HEK293 (cell line): ENCODE measurements at regions not wholly inside any gene's neighbourhood (a gene's known extent, or its start where the extent isn't known, plus 50 kb on each side); places are given as distances from the start of the nearest gene placed in this dataset.

ENCODE experiments used
- CTCF ChIA-PET: fragments of 350-600 bp; formaldehyde crosslinking; extraction: SDS; loops from one replicate; lab custom pipeline; 2021; ENCODE audit warnings: antibody characterized with exemption; lab: Yijun Ruan, JAX
- POLR2A ChIA-PET: fragments of 300-600 bp; formaldehyde crosslinking; extraction: SDS; loops from one replicate; lab custom pipeline; 2020; ENCODE audit warnings: antibody characterized with exemption, inconsistent platforms; lab: Yijun Ruan, JAX
- H3K27ac ChIP-seq: fragments of 200-500 bp; sonication (Bioruptor generic); 2 replicates; pipeline ENCODE4 v1.5.1; 2014; ENCODE audit warnings: low read depth, low read length, control low read depth, inconsistent platforms; ENCODE audit errors: extremely low read depth
- H3K36me3 ChIP-seq, 2 experiments: fragments of 200-500 bp in 1 of 2; sonication (Bioruptor generic) in 1 of 2; 1 replicate in 1 of 2; 2 replicates in 1 of 2; pipeline ENCODE4 v1.5.1; 2014 to 2017; ENCODE audit warnings: inconsistent platforms in 2 of 2, low read length in 2 of 2; ENCODE audit not compliant: control insufficient read depth in 2 of 2, insufficient read depth in 1 of 2
- H3K4me1 ChIP-seq: fragments of 200-500 bp; sonication (Bioruptor generic); 2 replicates; pipeline ENCODE4 v1.5.1; 2014; ENCODE audit warnings: mild to moderate bottlenecking, low read length, inconsistent platforms; ENCODE audit not compliant: control insufficient read depth, insufficient read depth
- H3K4me3 ChIP-seq: 2 replicates; pipeline ENCODE4 v1.5.1; 2011; ENCODE audit warnings: low read depth, mild to moderate bottlenecking, control low read depth, low read length, moderate library complexity
- H3K9me3 ChIP-seq: fragments of 200-500 bp; sonication (Bioruptor generic); 2 replicates; pipeline ENCODE4 v1.5.1; 2014; ENCODE audit warnings: low read depth, low read length, inconsistent platforms; ENCODE audit not compliant: control insufficient read depth, insufficient read depth
- ATF2 ChIP-seq: fragments of 450-650 bp; formaldehyde crosslinking; IDR thresholded peaks from 2 replicates; pipeline ENCODE4 v1.5.1; 2016; ENCODE audit warnings: missing biosample characterization, missing genetic modification characterization, low read depth
- BCL11A ChIP-seq: fragments of 450-650 bp; formaldehyde crosslinking; IDR thresholded peaks from 2 replicates; pipeline ENCODE4 v1.5.1; 2016; ENCODE audit warnings: low read depth, missing biosample characterization, missing genetic modification characterization
- ELK4 ChIP-seq: IDR thresholded peaks from 2 replicates; pipeline ENCODE4 v1.6.1; 2011; ENCODE audit warnings: mild to moderate bottlenecking, low read depth, low read length, borderline replicate concordance
- IKZF3 ChIP-seq: fragments of 450-650 bp; IDR thresholded peaks from 2 replicates; pipeline ENCODE4 v1.5.0; 2018; ENCODE audit warnings: missing biosample characterization, mild to moderate bottlenecking, missing genetic modification characterization, moderate library complexity
- PRDM6 ChIP-seq: fragments of 450-650 bp; formaldehyde crosslinking; IDR thresholded peaks from 2 replicates; pipeline ENCODE4 v1.5.1; 2017; ENCODE audit warnings: missing biosample characterization, missing genetic modification characterization
- RBAK ChIP-seq: fragments of 450-650 bp; formaldehyde crosslinking; IDR thresholded peaks from 2 replicates; pipeline ENCODE4 v1.5.1; 2016; ENCODE audit warnings: missing biosample characterization, missing genetic modification characterization
- SALL2 ChIP-seq: fragments of 450-650 bp; formaldehyde crosslinking; IDR thresholded peaks from 2 replicates; pipeline ENCODE4 v1.5.0; 2017; ENCODE audit warnings: missing biosample characterization, mild to moderate bottlenecking, missing genetic modification characterization, borderline replicate concordance
- SP2 ChIP-seq: fragments of 450-650 bp; formaldehyde crosslinking; IDR thresholded peaks from 2 replicates; pipeline ENCODE4 v1.5.1; 2016; ENCODE audit warnings: missing biosample characterization, missing genetic modification characterization
- ZNF112 ChIP-seq: fragments of 450-650 bp; formaldehyde crosslinking; IDR thresholded peaks from 2 replicates; pipeline ENCODE4 v1.5.0; 2017; ENCODE audit warnings: missing biosample characterization, missing genetic modification characterization
- ZNF132 ChIP-seq: fragments of 450-650 bp; formaldehyde crosslinking; IDR thresholded peaks from 2 replicates; pipeline ENCODE4 v1.5.1; 2017; ENCODE audit warnings: missing biosample characterization, missing genetic modification characterization, borderline replicate concordance
- ZNF211 ChIP-seq: fragments of 450-650 bp; formaldehyde crosslinking; IDR thresholded peaks from 2 replicates; pipeline ENCODE4 v1.5.1; 2016; ENCODE audit warnings: low read depth, missing biosample characterization, missing genetic modification characterization
- ZNF248 ChIP-seq: fragments of 450-650 bp; formaldehyde crosslinking; IDR thresholded peaks from 2 replicates; pipeline ENCODE4 v1.5.1; 2017; ENCODE audit warnings: missing biosample characterization, missing genetic modification characterization
- ZNF292 ChIP-seq: fragments of 450-650 bp; formaldehyde crosslinking; IDR thresholded peaks from 2 replicates; pipeline ENCODE4 v1.5.1; 2016; ENCODE audit warnings: low read depth, missing biosample characterization, missing genetic modification characterization, borderline replicate concordance
- ZNF324 ChIP-seq: fragments of 450-650 bp; formaldehyde crosslinking; IDR thresholded peaks from 2 replicates; pipeline ENCODE4 v1.5.1; 2016; ENCODE audit warnings: missing biosample characterization, missing genetic modification characterization
- ZNF37A ChIP-seq: fragments of 450-650 bp; IDR thresholded peaks from 2 replicates; pipeline ENCODE4 v1.5.1; 2018; ENCODE audit warnings: missing biosample characterization, missing genetic modification characterization
- ZNF423 ChIP-seq: fragments of 450-650 bp; formaldehyde crosslinking; IDR thresholded peaks from 2 replicates; pipeline ENCODE4 v1.5.1; 2016; ENCODE audit warnings: missing biosample characterization, missing genetic modification characterization
- ZNF548 ChIP-seq: fragments of 450-650 bp; formaldehyde crosslinking; IDR thresholded peaks from 2 replicates; pipeline ENCODE4 v1.5.1; 2016; ENCODE audit warnings: missing biosample characterization, missing genetic modification characterization
- ZNF639 ChIP-seq: fragments of 450-650 bp; formaldehyde crosslinking; IDR thresholded peaks from 2 replicates; pipeline ENCODE4 v1.5.1; 2016; ENCODE audit warnings: missing biosample characterization, missing genetic modification characterization
- ZNF645 ChIP-seq: fragments of 450-650 bp; formaldehyde crosslinking; IDR thresholded peaks from 2 replicates; pipeline ENCODE4; 2016; ENCODE audit warnings: missing biosample characterization, missing genetic modification characterization
- ZNF677 ChIP-seq: fragments of 450-650 bp; IDR thresholded peaks from 2 replicates; pipeline ENCODE4 v1.5.0; 2018; ENCODE audit warnings: missing biosample characterization, mild to moderate bottlenecking, missing genetic modification characterization, moderate library complexity
- ZNF843 ChIP-seq: fragments of 450-650 bp; formaldehyde crosslinking; IDR thresholded peaks from 2 replicates; pipeline ENCODE4 v1.5.1; 2016; ENCODE audit warnings: missing biosample characterization, missing genetic modification characterization

GRCh38 chr21:18931237-18931636 is 527.7 kb upstream of the TMPRSS15 start:
- POLR2A ChIA-PET = no interaction called here

GRCh38 chr21:18937337-18937736 is 533.8 kb upstream of the TMPRSS15 start:
- Histone ChIP-seq H3K4me3 (no peak overlapping the region), H3K36me3 (no peaks in the 10 kb centered on the region), H3K9me3 (no peaks in the 10 kb centered on the region; the same call in 1 of the 2 replicates), H3K4me1 (no peaks in the 10 kb centered on the region)
- CTCF ChIA-PET = interaction anchor here (1.0 kb wide), 1 partner anchor 14 kb away, joined by 4 read pairs; no protein-coding TSS in a partner anchor
- POLR2A ChIA-PET = no interaction called here
- no peak for TF ChIP-seq PRDM6 (tag by site-specific recombination)
- TF ChIP-seq ZNF211 = no peak
- TF ChIP-seq ELK4 = no peak
- no peak for TF ChIP-seq ZNF548 (tag by site-specific recombination)
- no peak for TF ChIP-seq BCL11A
- no peak for TF ChIP-seq ATF2 (tag by site-specific recombination)
- TF ChIP-seq ZNF112 (tag by site-specific recombination) = no peak
- no peak for TF ChIP-seq IKZF3 (tag by site-specific recombination)
- no peak for TF ChIP-seq ZNF132 (tag by site-specific recombination)
- no peak for TF ChIP-seq ZNF248 (tag by site-specific recombination)
- TF ChIP-seq SALL2 (tag by site-specific recombination) = no peak
- TF ChIP-seq ZNF645 (tag by site-specific recombination) = no peak
- TF ChIP-seq, all 188 proteins: peak for 0
- H3K27ac ChIP-seq = no peak overlapping the region

More at GRCh38 chr21:18931237-18931636, 527.7 kb upstream of the TMPRSS15 start:
- no peaks in the 10 kb centered on the region for H3K36me3 ChIP-seq
- no peaks in the 10 kb centered on the region for H3K4me1 ChIP-seq
- H3K27ac ChIP-seq = no peak overlapping the region
- no peak overlapping the region for H3K4me3 ChIP-seq
- CTCF ChIA-PET = no interaction called here
- TF ChIP-seq ZNF677 (tag by site-specific recombination) (no peak), ZNF843 (tag by site-specific recombination) (no peak)
- H3K9me3 ChIP-seq = no peaks in the 10 kb centered on the region; the same call in 1 of the 2 replicates

- no peak overlapping the region for H3K27ac ChIP-seq
- H3K36me3 ChIP-seq = no peaks in the 10 kb centered on the region
- no peaks in the 10 kb centered on the region; the same call in 1 of the 2 replicates for H3K9me3 ChIP-seq
- POLR2A ChIA-PET = no interaction called here
- CTCF ChIA-PET = interaction anchor here (0.6 kb wide), 1 partner anchor 1307 kb away, joined by 4 read pairs; no protein-coding TSS in a partner anchor
- no peak overlapping the region for H3K4me3 ChIP-seq
- TF ChIP-seq RBAK (tag by site-specific recombination) (no peak), ZNF37A (no peak), ZNF324 (tag by site-specific recombination) (no peak), ZNF639 (tag by site-specific recombination) (no peak), SP2 (tag by site-specific recombination) (no peak), ZNF423 (no peak), ZNF292 (tag by site-specific recombination) (no peak)
- TF ChIP-seq, all 188 proteins: peak for 0
- H3K4me1 ChIP-seq = no peaks in the 10 kb centered on the region
Observed at GRCh38 chr21:18940791-18941190, 537.2 kb upstream of the TMPRSS15 start.
